NCI-H128 (cell line): ENCODE measurements at regions not wholly inside any gene's neighbourhood (a gene's known extent, or its start where the extent isn't known, plus 50 kb on each side); places are given as distances from the start of the nearest gene placed in this dataset.
"Not testable (repeated sequence)": the region's sequence is repeated elsewhere in the genome, so short reads cannot be mapped to it uniquely, and the experiment has no call there.

Source experiments
- DNase-seq: peaks from one replicate; lab custom pipeline; 2025; ENCODE audit not compliant: unreplicated experiment; lab: John Stamatoyannopoulos, UW

DNA sequence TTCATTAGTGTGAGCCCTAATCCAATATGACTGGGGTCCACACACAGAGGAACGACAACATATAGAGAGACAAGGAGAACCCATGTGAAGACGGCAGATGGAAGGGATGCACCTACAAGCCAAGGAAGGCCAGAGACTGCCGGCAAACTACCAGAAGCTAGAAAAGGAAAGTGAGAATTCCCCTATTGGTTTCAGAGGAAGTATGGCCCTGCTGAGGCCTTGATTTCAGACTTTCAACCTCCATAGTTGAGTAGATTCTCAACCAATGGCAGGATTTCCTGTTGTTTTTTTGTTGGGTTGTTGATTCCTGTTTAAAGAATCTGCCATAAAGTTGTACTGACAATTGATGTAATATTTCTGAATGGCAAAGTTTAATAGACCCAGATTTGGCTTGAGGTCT lies 241.5 kb downstream of the SATB2 start:
- no peak for DNase-seq

DNA sequence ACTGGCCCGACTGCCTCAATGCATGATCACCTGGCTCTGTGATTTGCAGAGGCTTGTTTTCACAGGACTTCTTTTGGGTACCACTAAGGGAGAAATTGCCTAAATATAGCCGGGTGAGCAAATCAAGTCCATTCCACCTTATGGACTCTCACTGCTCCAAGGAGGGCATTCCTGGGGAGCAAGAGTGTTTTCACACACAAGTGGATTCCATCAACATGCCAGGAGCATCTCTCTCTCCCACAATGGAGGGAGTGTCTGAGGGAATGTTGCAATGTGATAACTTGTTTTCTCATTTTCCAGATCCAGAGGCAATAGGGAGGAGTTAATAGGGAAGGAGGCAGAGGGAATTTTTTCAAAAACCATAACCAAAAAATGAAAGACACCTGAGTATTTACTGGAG lies 250.7 kb downstream of the SATB2 start:
- no peak for DNase-seq

DNA sequence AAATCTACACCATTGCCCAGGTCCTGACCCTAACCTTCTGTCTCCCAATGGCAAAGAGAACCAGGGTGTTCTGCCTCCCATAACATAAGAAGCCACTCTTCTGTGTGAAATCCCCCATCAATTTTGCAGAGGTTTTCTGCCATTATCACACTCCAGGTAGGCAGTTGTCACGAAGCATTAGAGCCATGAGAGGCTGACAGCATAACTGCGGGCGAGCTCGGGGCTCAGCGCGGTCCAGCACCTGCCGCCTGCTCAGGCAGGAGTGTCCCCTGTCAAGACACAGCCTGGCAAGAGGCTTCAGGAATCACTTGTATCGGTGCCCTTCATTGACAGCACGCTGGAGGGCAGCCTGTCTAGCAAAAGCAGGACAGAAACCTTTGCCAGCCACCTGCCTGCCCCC lies 251.2 kb downstream of the SATB2 start:
- DNase-seq, result no peak

DNA sequence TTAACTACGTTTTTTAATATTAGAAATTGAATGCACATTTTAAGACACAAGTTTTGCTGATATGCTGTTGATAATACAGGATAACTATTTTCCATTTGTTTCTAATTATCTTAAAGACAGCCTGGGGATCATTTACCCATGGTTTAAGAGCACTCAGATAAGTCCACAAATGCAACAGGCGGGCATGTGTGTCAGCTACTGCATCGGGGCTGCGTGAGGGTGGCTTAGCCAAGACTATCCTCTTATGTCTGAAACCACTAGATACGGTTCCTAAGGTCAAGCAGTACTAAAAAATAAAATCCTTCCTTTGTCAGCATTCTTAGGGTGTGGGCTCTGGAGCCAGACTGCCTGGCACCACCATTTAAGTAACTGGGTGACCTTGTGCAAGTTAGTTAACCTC lies 254.8 kb downstream of the SATB2 start:
- DNase-seq, result no peak

DNA sequence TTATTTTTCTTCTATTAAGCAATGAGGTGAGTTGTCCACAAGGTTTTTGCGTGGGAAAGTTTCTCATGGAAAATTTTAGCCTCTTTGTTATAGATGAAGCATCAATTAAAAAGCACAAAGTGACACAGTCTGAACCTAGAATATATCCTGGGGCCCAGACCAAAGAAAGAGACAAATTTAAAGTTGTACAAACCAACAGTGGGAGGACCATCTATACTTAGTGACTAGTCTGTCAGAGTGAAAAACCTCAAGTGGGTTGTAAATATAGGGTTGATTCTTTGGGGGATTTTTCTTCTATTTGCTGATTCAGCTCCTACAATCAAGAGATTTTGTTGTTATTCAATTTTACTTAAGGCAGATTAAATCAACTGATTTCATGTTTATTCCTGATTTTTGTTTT lies 256.2 kb downstream of the SATB2 start:
- no peak for DNase-seq

DNA sequence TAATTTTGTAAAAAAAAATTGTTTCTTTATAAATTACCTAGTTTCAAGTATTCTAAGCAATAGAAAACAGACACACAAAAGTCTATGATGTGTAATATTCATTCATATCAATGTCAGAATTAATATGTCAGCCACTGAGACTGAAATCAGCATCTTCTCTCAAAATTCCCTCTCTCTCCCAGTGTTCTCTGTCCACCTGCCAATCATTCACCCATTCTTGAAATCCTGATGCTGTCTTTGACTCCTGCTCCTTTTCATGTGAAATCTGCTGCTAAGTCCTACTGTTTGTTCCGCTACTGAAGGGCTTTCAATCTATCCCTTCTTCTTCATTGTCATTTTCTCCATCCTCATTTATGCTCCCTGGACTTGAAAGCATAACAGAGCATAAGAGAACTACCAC lies 257.9 kb downstream of the SATB2 start:
- DNase-seq, result no peak

DNA sequence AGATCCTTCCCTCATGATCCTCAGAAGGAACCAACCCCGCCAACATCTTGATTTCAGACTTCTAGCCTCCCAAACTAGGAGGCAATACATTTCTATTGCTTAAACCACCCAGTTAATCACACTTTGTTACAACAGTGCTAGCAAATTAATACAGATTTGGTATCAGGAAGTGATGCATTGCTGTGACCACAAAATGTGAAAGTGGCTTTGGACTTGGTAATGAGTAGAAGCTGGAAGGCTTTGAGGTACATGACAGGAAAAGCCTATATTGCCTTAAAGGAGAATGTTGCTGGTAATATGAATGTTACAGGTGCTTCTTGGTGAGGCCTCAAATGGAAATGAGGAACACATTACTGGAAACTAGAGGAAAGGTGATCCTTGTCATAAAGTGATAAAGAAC lies 260.3 kb downstream of the SATB2 start:
- DNase-seq, result no peak

DNA sequence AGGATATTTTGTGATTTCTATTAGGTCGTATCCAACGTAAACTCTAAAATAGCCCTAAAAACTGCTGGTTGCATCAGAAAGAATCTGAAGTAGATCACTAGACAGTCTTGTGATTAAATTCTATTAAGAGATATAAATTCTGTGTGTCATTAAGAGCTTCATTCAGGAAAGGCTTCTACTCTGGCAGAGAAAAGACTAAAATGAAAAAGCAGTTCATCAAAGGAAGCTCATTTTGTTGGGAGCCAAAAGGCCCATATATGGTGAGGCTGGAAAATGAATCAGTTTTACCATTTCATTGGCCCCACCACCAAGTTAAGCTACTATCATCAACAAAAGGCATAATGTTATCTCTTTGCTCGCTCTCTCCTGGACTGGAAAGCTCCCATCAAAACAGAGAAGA lies 261.1 kb downstream of the SATB2 start:
- no peak for DNase-seq

DNA sequence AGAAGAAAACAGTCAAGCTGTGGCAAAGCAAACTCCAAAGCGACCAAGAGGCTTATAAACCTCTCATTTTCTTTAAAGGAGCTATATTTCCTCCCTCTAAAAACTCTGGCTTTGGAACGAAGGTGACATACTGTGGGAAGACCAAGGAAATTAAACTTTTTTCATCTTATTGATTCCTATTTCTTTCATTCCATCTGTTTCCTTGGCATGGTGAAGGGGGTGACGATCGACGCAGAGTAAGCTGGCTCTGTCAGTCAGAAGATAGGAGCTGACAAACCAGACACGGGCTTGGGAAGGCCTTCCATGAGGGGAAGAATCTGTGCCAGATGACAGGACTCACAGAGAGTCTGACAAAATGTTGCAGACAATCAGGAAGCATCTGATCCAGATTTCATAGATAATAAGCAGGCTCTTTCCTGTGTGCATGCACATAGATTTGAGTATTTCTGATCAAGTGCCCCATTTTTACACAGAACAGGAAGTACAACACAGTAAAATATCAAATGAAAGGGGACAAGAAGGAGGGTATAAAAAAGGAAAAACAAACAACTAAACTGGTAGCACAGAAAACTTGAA lies 261.7 kb downstream of the SATB2 start:
- DNase-seq, result no peak

DNA sequence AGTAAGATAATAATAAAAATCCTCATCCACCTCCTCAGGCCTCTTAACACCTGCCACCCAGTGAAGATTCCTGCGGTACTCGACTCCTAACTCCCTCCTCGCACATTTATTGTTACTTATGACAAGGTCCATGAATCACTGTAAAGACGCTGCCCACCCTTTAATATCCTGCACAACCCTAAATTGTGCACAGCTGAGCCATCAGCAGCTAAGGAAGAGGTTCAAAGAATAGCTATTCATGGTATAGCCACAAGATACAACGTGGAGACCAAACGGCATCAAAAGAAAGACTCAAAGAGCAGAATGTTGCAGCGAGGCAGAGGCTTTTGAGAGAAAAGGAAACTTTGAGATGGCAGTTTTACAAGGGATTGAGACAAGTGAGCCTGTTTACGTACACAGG lies 266.3 kb downstream of the SATB2 start:
- DNase-seq, result no peak

DNA sequence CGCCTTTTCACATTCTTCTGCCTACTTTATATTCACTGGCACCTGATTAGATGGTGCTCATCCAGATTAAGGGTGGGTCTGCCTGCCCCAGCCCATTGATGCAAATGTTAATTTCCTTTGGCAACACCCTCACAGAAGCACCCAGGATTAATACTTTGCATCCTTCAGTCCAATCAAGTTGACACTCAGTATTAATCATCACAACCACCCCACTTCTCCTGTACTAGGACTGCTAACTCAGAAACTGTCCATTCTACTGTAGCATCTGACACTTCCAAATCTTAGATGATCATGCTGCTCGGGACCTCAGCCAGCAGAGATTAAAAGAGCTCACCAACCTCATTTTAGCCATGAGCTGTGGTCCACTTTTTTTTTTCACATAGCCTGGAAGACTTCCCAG lies 268.5 kb downstream of the SATB2 start:
- DNase-seq, result no peak

DNA sequence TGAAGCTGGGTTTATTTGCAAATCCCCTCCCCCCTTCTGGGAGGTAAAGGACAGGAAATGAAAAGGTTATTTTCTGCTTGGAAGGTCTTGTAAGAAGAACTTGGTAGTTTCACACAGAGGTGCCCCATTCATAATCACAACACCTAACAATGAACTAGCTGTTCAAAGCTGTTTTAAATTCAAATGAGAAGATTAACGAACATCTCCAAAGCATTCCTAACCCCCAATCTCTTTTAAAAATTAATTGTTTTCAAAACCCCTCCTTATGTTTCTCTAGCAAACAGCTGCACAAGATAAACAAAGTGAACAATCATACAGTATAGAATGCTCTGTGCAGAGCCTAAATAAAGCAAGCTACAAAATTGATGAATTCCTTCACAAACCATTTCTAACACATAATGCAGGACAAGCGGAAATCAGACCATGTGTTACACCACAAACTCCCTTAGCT lies 271.4 kb downstream of the SATB2 start:
- no peak for DNase-seq

DNA sequence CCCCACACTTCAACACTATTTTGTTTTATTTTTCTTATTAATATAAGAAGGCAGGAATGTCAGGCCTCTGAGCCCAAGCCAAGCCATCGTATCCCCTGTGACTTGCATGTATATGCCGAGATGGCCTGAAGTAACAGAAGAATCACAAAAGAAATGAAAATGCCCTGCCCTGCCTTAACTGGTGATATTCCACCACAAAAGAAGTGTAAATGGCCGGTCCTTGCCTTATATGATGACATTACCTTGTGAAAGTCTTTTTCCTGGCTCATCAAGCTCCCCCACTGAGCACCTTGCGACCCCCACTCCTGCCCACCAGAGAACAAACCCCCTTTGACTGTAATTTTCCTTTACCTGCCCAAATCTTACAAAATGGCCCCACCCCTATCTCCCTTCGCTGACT lies 272.6 kb downstream of the SATB2 start:
- DNase-seq, result not testable (repeated sequence)

DNA sequence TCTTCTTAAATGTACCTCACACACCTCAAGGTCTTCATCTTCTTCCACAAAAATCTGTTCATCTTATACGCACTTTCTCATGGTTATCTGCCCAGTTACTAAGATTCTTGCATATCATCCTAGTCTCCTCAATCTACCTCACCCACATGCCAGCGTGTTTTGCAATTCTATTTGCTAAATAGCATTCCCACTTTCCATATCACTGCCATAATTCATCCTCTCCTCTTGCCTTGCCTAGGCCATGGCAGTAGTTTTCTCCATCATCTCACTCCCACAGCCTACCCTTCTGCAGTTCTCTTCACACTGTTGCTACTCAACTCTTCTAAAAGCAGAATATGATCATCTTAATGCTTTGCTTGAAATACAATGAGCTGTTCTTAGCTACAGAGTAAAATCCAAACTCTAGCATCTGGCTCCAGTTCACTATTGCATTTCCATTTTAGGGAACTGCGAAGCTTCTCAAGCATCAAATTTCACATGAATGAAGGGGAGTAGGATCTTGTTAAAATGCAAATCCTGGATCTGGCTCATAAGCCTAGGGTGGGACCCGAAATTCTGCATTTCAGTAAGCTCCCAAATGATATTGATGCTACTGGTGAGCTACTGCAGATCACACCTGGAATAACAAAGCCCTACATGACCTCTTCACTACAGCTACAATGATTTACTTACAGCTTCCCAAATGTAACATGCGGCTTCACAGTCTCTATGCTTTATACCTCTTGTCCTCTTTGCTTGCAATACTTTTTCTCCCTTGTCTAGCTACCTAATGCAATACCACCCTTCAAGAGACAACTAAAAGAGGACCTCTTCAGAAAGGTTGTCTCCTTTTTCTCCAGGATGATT lies 293.9 kb downstream of the SATB2 start:
- no peak for DNase-seq

DNA sequence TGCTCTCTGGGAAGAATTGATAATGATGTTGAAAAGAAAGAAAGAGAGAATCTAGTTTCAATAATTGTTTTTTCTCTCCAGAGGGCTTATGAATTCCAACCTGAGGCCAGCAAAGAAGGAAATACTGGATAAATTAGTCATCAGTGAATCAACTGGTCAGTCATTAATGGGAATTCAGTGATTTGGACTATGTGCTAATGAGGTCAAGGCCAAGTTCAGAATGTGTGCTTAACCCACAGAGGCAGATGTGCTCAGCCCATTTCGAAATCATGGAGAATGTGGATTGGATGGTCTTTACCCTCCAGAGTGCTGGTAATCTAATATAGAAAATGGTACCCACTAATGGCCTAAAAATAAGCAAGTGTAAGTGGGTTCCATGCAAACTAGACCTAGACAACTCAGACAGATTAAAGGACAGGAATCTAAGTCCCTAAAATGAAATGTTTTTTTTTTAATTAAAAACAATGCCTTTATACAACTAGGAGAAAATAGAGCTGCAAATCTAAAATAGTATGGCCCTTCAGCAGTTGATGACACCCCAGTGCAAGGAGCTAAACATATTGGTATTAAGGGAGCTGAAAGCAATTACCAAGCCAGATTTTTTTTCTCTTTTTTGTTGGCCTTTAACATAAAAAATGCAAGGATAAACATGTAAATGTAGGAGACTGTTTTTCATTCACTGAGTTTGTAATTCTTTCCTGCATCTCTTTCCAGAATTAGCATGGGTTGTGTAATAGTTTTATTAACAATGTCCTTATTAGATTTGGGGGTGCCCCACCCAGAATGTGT lies 296.9 kb downstream of the SATB2 start:
- DNase-seq, result no peak

DNA sequence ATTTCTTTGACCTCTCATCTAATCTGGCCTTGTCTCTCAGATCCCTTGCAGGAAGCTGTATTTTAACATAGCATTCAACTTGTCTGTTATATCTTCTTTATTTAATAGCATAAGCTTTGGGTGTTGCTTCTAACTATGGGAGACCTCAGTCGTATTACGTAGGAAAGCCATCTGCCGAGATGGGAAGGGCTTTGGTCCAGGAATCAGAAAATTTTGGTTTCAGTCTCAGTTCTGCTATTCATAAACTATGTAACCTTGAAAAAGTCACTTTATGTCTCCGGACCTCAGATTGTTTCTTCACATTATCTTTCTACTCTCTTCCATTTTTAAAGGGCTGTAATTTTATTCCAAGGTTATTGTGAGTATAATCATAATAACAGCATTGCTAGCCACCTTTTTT lies 297.7 kb downstream of the SATB2 start:
- DNase-seq, result no peak

DNA sequence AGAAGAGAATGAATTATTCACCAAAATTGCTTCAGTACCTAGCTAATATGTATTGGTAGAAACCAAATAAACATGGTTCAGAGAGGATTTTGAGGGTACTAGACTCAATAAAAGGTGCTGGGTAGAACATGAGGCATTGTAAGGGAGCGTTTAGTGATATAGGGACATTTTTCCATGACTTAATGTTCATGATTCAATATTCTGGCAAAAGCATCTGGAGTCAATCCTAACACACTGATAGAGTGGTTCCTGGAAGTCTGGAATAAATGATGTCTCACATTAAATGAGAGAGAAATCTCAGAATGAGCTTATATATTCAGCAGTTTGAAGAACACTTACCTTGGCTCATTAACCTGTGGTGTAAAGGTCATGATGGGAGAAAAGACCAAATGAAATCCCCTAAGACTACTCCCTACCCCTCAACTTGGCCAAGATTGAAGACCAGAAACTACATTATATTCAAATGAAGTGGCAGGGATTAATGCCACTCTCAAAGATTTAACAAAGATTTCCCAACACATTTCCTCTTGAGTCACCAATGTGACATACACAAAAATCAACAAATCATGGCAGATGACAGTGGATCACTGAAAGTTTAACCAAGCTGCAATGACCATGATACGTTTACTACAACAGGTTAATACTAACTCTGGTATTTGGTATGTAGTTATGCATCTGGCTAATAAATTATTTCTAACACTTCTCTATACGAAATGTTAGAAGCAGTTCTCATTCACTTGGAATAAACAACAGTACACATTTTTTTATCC lies 309.5 kb downstream of the SATB2 start:
- DNase-seq, result no peak

DNA sequence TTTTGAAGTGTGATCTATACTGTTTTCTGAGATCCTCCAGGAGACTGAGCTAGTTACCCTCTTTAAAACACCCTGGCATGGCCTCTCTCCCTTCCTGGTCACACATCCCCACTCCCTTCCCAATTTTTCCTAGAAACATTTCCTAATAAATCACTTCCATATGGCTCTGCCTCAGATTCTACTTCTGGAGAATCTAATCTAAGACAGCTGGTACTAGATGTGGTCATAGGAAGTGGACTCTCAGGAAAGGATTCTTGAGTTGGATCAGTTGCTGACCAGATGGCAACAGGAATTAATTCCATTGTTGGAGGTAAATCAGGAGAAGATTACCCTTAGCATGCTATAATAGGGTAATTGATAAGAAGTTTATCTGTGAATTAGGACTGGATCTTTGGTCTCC lies 310.5 kb downstream of the SATB2 start:
- no peak for DNase-seq

DNA sequence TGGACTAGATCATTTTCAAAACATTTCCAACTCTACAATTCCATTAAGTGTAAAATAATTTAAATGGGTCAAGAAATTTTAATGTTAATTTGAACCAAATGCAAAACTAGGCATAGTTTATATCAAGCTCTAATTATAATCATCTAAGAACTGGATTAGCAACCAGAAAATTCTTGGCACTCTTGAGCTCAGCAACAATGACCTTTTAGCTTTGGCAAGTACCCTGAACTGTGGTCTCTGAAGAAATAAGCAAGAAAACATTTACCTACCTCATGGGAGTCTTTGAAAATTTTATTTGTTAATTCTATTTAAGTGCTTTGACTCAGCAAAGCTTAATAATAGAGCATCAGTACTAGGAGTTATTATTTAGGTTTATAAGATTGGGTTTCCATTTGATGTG lies 313.2 kb downstream of the SATB2 start:
- DNase-seq, result no peak

DNA sequence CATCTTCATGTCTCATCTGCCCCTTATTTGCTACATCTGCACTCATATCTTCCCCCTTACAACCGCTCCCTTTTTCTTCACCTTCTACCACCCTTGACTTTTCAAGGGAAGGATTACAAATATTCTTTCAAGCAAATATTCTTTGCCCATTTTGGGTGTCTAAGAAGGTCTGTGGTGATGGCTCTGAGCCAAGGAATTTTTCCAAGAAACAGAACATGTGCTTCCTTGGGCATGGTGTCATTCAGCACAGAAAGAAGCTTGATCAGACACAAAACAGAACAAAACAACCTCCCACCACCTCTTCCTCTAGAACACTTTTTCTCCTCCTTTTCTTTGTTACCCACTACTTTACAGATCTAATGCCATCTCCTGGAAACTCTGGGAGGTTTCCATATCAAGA lies 313.7 kb downstream of the SATB2 start:
- no peak for DNase-seq

DNA sequence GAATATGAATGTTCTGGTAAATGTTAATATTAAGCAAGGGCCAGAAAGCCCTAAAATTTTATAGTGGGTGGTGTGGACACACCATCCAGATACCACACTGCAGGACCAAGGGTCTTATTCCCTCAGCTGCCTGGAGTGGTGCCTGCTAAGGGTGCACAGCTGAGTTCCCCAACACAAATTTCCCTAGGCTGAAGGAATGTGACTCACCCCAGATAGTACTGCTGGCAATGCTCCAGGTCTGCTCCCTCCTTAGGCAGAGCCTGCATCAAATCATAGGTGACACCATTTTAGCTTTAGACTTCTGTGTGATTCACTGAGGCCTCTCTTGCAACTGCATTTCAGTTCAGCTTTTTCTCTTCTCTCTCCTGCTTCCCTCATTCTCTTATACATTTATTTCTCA lies 321.1 kb downstream of the SATB2 start:
- DNase-seq, result no peak
